ENCODE measurements at regions not wholly inside any gene's neighbourhood (a gene's known extent, or its start where the extent isn't known, plus 50 kb on each side); places are given as distances from the start of the nearest gene placed in this dataset.
A peak's percentile ranks its signal among the peaks of the same experiment; 100 is the strongest.

DNA sequence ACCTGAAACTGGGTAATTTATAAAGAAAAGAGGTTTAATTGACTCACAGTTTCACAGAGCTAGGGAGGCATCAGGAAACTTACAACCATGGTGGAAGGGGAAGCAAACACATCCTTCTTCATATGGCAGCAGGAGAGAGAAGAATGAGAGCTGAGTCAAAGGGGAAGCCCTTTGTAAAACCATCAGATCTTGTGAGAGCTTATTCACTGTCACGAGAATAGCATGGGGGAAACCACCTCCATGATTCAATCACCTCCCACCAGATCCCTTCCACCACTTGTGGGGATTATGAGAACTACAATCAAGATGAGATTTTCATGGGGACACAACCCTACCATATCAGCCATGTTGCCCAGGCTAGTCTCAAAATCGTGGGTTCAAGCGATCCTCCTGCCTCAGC, 143.4 kb downstream of the FGF18 start:
- TF ChIP-seq POLR2A (IDR thresholded peaks at IDR 0.05; ENCODE audit: low read depth, low read length): no peak
- FAIRE-seq: no peak
- no peak for DNase-seq (ENCODE audit: insufficient read length, low spot score)

- TF ChIP-seq POLR2A (IDR thresholded peaks at IDR 0.05; ENCODE audit: low read depth, low read length): no peak
- DNase-seq (ENCODE audit: insufficient read length, low spot score): no peak
- FAIRE-seq: no peak
These were observed 148.9 kb downstream of the FGF18 start for GRCh38 chr5:171568389-171568788.

- no peak for TF ChIP-seq POLR2A (IDR thresholded peaks at IDR 0.05; ENCODE audit: low read depth, low read length)
- no peak for FAIRE-seq
- no peak for DNase-seq (ENCODE audit: insufficient read length, low spot score)
These were observed 149.7 kb downstream of the FGF18 start for GRCh38 chr5:171569065-171569712.

- TF ChIP-seq POLR2A (IDR thresholded peaks at IDR 0.05; ENCODE audit: low read depth, low read length): no peak
- no peak for DNase-seq (ENCODE audit: insufficient read length, low spot score)
- FAIRE-seq: no peak
These were observed 150.9 kb downstream of the FGF18 start for GRCh38 chr5:171570244-171570825.

GRCh38 chr5:171571663-171572062, 152.2 kb downstream of the FGF18 start:
- DNase-seq (ENCODE audit: insufficient read length, low spot score): peak; percentile 70
- peak; percentile 84 for FAIRE-seq
- TF ChIP-seq POLR2A (IDR thresholded peaks at IDR 0.05; ENCODE audit: low read depth, low read length): no peak

GRCh38 chr5:171573021-171573420, 153.6 kb downstream of the FGF18 start:
- TF ChIP-seq POLR2A (IDR thresholded peaks at IDR 0.05; ENCODE audit: low read depth, low read length): no peak
- no peak for FAIRE-seq

GRCh38 chr5:171573451-171574225, 154.2 kb downstream of the FGF18 start:
- TF ChIP-seq POLR2A (IDR thresholded peaks at IDR 0.05; ENCODE audit: low read depth, low read length): no peak
- FAIRE-seq (no peak), DNase-seq (ENCODE audit: insufficient read length, low spot score) (no peak)

More at GRCh38 chr5:171573021-171573420, 153.6 kb downstream of the FGF18 start:
- no peak for DNase-seq (ENCODE audit: insufficient read length, low spot score)

- FAIRE-seq (no peak), DNase-seq (ENCODE audit: insufficient read length, low spot score) (no peak)
- TF ChIP-seq POLR2A (IDR thresholded peaks at IDR 0.05; ENCODE audit: low read depth, low read length): no peak
These were observed 154.9 kb downstream of the FGF18 start for GRCh38 chr5:171574376-171574775.

DNA sequence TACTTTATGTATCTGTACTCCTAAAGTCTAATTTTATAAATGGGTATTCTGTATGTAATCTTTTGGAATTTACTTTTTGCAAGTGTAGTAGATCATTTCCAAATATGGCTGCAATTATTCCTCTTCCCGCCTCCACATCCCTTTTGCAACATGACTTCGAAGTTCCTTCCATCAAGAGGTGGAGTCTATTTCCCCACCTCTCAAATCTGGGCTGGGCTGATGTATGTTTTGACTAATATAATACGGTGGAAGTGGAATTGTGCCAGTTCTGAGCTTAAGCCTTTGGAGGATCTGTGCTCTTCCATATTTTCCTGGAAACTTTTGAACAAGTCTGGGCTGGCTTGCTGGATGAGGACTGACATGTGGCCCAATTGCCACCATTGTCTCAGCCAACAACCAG, 155.9 kb downstream of the FGF18 start:
- DNase-seq (ENCODE audit: insufficient read length, low spot score) (no peak), FAIRE-seq (no peak)
- TF ChIP-seq POLR2A (IDR thresholded peaks at IDR 0.05; ENCODE audit: low read depth, low read length): no peak

DNA sequence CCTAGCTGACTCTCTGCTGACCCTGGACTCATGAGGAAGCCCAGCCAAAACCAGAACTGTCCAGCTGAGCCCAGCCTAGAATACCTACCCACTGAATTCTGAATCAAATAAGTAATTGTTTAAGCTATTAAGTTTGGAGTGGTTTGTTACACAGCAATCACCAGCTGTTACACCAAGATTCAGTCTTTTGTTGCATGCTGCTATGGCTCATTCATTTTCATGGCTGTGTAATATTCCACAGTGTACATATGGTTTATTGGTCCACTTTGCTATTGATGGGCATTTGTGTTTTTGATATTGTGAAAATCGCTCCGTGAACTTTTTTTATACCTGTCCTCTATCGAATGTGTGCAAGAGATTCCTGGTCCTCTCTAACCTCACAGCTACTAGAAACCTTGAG, 156.4 kb downstream of the FGF18 start:
- TF ChIP-seq POLR2A (IDR thresholded peaks at IDR 0.05; ENCODE audit: low read depth, low read length): no peak
- FAIRE-seq: no peak

GRCh38 chr5:171577042-171577758, 157.8 kb downstream of the FGF18 start:
- DNase-seq (ENCODE audit: insufficient read length, low spot score): no peak
- no peak for TF ChIP-seq POLR2A (IDR thresholded peaks at IDR 0.05; ENCODE audit: low read depth, low read length)
- no peak for FAIRE-seq

More for the DNA sequence above, 156.4 kb downstream of the FGF18 start:
- DNase-seq (ENCODE audit: insufficient read length, low spot score): no peak

DNA sequence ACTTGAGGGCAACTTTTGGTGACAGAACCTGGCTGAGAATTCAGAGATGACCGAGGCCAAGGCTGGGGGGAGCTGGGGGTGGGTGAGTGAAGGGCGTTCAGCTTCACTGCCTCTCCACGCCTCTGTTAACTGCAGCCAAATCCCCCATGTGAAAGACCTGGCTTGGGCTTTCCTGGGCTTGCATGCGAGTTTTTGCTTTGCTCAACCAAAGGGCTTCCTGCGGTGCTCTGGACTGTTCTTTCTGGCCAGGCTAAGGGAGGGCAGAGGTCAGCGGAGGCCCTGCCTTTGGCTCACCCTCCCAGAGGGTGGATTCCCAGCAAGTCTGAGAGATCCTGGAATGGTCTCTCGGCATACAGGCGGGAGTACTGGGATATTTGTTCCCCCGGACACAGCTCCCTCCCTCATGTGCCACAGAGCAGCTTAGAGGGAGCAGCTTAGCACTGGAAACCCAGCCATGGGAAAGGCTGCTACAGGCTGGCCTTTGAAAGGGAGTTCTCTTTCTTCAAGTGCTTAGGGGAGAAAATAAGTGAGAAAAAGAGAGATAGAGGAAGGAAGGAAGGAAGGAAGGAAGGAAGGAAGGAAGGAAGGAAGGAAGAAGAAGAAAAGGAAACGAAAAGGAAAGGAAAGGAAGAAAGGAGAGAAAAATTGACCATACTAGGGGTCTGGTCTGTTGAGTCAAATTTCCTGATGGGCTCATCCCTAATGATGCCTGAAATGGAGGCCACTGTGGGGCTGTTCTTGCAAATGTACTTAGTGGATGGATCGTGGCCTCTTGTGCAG, 158.8 kb downstream of the FGF18 start:
- DNase-seq (ENCODE audit: insufficient read length, low spot score): no peak
- no peak for TF ChIP-seq POLR2A (IDR thresholded peaks at IDR 0.05; ENCODE audit: low read depth, low read length)
- FAIRE-seq: no peak

GRCh38 chr5:171578829-171579491, 159.5 kb downstream of the FGF18 start:
- TF ChIP-seq POLR2A (IDR thresholded peaks at IDR 0.05; ENCODE audit: low read depth, low read length): no peak
- no peak for DNase-seq (ENCODE audit: insufficient read length, low spot score)
- no peak for FAIRE-seq
